DND-41 (cell line): ENCODE measurements at regions not wholly inside any gene's neighbourhood (a gene's known extent, or its start where the extent isn't known, plus 50 kb on each side); places are given as distances from the start of the nearest gene placed in this dataset.
A peak's percentile ranks its signal among the peaks of the same experiment; 100 is the strongest.

ENCODE experiments used
- ATAC-seq: fragments of 200-7000 bp; cut with Tn5 transposase; 3 replicates; pipeline ENCODE4 v1.9.1; 2021; ENCODE audit warnings: low read depth; ENCODE audit not compliant: insufficient read depth
- DNase-seq: peaks from one replicate; pipeline ENCODE4 v3.0.0-alpha.2; 2020
- H2AFZ ChIP-seq: 2 replicates; pipeline ENCODE4 v1.6.0; 2012; ENCODE audit warnings: low read depth, low read length
- H3K27ac ChIP-seq: 2 replicates; pipeline ENCODE4 v1.5.1; 2012; ENCODE audit warnings: low read length, inconsistent platforms
- H3K27me3 ChIP-seq: fragments of 200-600 bp; sonication (generic); 2 replicates; pipeline ENCODE4 v1.6.0; 2012; ENCODE audit warnings: low read length, mild to moderate bottlenecking, inconsistent platforms; ENCODE audit not compliant: insufficient read depth, poor library complexity
- H3K36me3 ChIP-seq: 2 replicates; pipeline ENCODE4 v1.5.1; 2012; ENCODE audit warnings: low read length, inconsistent platforms; ENCODE audit not compliant: insufficient read depth
- H3K4me1 ChIP-seq: 2 replicates; pipeline ENCODE4 v1.5.1; 2012; ENCODE audit warnings: mild to moderate bottlenecking, low read length; ENCODE audit not compliant: insufficient read depth
- H3K4me2 ChIP-seq: 2 replicates; pipeline ENCODE4 v1.6.0; 2012; ENCODE audit warnings: mild to moderate bottlenecking, moderate library complexity, low read length, inconsistent platforms; ENCODE audit not compliant: insufficient read depth
- H3K4me3 ChIP-seq, 2 experiments: fragments of 200-600 bp in 1 of 2; shearing (Covaris generic) in 1 of 2; 2 replicates each; pipeline ENCODE4 v1.5.1; 2012 to 2016; ENCODE audit warnings: inconsistent platforms in 2 of 2, low read length in 2 of 2, mild to moderate bottlenecking in 2 of 2, low read depth in 1 of 2, moderate library complexity in 1 of 2
- H3K79me2 ChIP-seq: 2 replicates; pipeline ENCODE4 v1.6.0; 2012; ENCODE audit warnings: low read length, inconsistent platforms; ENCODE audit not compliant: insufficient read depth
- H3K9ac ChIP-seq: 2 replicates; pipeline ENCODE4 v1.6.0; 2012; ENCODE audit warnings: low read depth, mild to moderate bottlenecking, inconsistent platforms, low read length, moderate library complexity
- H3K9me3 ChIP-seq: 2 replicates; pipeline ENCODE4 v1.5.1; 2012; ENCODE audit warnings: low read length, moderate library complexity, mild to moderate bottlenecking, inconsistent platforms; ENCODE audit not compliant: insufficient read depth, severe bottlenecking
- H4K20me1 ChIP-seq: 2 replicates; pipeline ENCODE4 v1.6.0; 2012; ENCODE audit warnings: low read length; ENCODE audit not compliant: insufficient read depth
- EZH2 ChIP-seq: IDR thresholded peaks from 3 replicates; pipeline ENCODE4 v1.6.1; 2012; ENCODE audit warnings: borderline replicate concordance, low read depth, mild to moderate bottlenecking, moderate library complexity, low read length, inconsistent platforms; ENCODE audit not compliant: severe bottlenecking
- TF ChIP-seq, protein P1 (sequence below): IDR thresholded peaks from 2 replicates; pipeline ENCODE4 v1.5.1; 2012; ENCODE audit warnings: borderline replicate concordance, low read length, moderate library complexity, mild to moderate bottlenecking; ENCODE audit not compliant: poor library complexity, severe bottlenecking; ENCODE audit errors: extremely low read depth

DNA sequence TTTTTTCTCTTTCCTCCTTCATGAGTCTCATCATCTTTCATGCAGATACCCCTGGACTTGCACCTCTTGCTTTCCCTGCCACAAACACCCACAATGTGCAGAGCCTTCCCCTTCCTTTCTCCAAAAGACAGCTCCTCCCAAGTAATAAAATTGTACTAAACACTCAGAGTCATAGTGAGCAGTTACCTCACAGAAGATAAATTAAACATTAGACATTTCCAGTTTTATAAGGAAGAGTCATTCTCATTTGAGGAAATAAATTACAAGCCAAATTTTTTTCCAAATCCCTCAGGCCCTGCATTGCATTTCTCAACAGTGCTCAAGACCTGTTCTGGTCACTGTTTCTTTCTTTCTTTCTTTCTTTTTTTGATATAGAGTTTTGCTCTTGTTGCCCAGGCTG is 131.5 kb downstream of the ATPSCKMT start:
- Histone ChIP-seq H4K20me1 (no peaks in the 10 kb centered on the region), H3K27me3 (no peaks in the 10 kb centered on the region), H3K4me3 (no peak overlapping the region), H3K27ac (no peak overlapping the region), H3K79me2 (no peaks in the 10 kb centered on the region), H3K9ac (no peak overlapping the region), H3K9me3 (no peaks in the 10 kb centered on the region), H3K4me2 (no peak overlapping the region), H3K4me1 (no peaks in the 10 kb centered on the region), H3K36me3 (no peaks in the 10 kb centered on the region), H2AFZ (no peak overlapping the region)
- TF ChIP-seq, protein P1, sequence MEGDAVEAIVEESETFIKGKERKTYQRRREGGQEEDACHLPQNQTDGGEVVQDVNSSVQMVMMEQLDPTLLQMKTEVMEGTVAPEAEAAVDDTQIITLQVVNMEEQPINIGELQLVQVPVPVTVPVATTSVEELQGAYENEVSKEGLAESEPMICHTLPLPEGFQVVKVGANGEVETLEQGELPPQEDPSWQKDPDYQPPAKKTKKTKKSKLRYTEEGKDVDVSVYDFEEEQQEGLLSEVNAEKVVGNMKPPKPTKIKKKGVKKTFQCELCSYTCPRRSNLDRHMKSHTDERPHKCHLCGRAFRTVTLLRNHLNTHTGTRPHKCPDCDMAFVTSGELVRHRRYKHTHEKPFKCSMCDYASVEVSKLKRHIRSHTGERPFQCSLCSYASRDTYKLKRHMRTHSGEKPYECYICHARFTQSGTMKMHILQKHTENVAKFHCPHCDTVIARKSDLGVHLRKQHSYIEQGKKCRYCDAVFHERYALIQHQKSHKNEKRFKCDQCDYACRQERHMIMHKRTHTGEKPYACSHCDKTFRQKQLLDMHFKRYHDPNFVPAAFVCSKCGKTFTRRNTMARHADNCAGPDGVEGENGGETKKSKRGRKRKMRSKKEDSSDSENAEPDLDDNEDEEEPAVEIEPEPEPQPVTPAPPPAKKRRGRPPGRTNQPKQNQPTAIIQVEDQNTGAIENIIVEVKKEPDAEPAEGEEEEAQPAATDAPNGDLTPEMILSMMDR = no peak
- no peak for TF ChIP-seq EZH2
- DNase-seq (no peak), ATAC-seq (no peak)

DNA sequence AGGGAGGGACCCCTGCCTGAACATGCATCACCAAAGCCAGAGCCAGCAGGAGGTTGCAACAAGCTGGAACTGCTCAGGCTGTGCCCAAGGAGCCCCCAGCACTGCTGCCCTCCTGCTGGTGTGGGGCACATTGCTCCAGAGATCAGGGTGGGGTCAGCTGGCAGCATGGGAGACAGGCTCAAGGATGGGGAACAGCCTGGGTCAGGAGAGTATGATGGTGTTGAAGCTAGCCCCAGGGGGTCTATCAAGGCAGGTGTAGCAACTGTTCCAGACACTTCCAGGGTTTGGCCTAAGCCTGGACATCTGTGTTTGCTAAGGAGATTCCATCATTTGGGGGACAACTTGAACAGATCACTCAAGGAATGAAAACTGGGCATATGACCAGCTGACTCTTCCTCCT is 133.1 kb downstream of the ATPSCKMT start:
- no peak for DNase-seq
- H3K27ac ChIP-seq = no peak overlapping the region
- no peaks in the 10 kb centered on the region for H3K27me3 ChIP-seq
- TF ChIP-seq, protein P1 = no peak
- TF ChIP-seq EZH2 = no peak
- H3K9me3 ChIP-seq = no peaks in the 10 kb centered on the region
- no peaks in the 10 kb centered on the region for H4K20me1 ChIP-seq
- ATAC-seq = no peak
- no peak overlapping the region for H3K4me3 ChIP-seq
- no peaks in the 10 kb centered on the region for H3K79me2 ChIP-seq
- H3K4me1 ChIP-seq = no peaks in the 10 kb centered on the region
- no peaks in the 10 kb centered on the region for H3K36me3 ChIP-seq
- H2AFZ ChIP-seq = no peak overlapping the region
- no peak overlapping the region for H3K4me2 ChIP-seq
- H3K9ac ChIP-seq = no peak overlapping the region

DNA sequence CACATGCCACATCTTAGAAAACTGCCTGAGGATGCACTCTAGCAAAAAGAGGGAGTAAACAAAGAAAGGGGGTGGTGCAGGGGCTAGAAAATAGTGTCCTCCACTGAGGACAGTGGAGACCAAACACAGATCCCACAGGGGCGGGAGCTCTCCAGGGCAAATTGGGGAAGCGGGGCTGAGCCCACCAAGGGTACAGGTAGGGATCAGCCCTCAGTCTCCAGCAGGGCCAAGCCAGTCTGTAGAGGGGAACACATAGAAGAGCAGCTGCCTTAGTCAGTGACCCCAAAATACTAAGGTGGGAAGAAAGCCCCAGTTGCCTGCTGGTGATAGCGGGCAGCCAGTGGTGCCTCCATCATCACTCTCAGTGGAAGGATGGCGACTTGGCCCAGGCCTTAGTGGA is 134.0 kb downstream of the ATPSCKMT start:
- no peaks in the 10 kb centered on the region for H3K79me2 ChIP-seq
- H3K4me3 ChIP-seq = no peak overlapping the region
- H2AFZ ChIP-seq = no peak overlapping the region
- no peak overlapping the region for H3K9ac ChIP-seq
- H3K9me3 ChIP-seq = no peaks in the 10 kb centered on the region
- H3K4me2 ChIP-seq = no peak overlapping the region
- TF ChIP-seq EZH2 = no peak
- TF ChIP-seq, protein P1 = no peak
- H4K20me1 ChIP-seq = no peaks in the 10 kb centered on the region
- DNase-seq (no peak), ATAC-seq (no peak)
- no peaks in the 10 kb centered on the region for H3K4me1 ChIP-seq
- H3K36me3 ChIP-seq = no peaks in the 10 kb centered on the region
- H3K27me3 ChIP-seq = no peaks in the 10 kb centered on the region
- no peak overlapping the region for H3K27ac ChIP-seq

DNA sequence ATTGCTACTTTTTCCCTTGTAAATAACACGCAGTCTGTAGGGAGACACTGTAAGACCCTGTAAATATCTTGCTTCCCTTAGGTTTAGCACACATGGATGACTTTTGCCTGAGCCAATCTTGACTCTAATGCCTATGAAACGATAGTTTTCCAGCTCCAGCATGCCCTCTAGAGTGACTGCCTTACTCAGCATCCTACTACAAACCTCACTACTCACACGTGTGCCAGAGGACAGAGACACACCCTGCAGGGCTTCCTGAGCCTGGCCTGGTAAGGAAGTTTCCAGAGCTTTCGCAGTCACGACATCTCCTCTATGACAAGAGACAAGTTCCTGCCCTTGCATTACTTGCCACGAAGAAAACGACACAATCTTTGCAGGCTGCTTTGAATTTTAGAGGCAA is 138.1 kb downstream of the ATPSCKMT start:
- Histone ChIP-seq H3K4me2 (no peak overlapping the region), H4K20me1 (no peaks in the 10 kb centered on the region), H3K27ac (no peak overlapping the region), H2AFZ (no peak overlapping the region), H3K9me3 (no peaks in the 10 kb centered on the region), H3K9ac (no peak overlapping the region), H3K4me3 (no peak overlapping the region), H3K4me1 (no peaks in the 10 kb centered on the region), H3K27me3 (no peaks in the 10 kb centered on the region), H3K36me3 (no peaks in the 10 kb centered on the region), H3K79me2 (no peaks in the 10 kb centered on the region)
- peak; percentile 75 for ATAC-seq
- TF ChIP-seq, protein P1 = peak; percentile 60
- TF ChIP-seq EZH2 = no peak
- DNase-seq = peak; percentile 26
